GM21737 (cell line): ENCODE measurements at regions not wholly inside any gene's neighbourhood (a gene's known extent, or its start where the extent isn't known, plus 50 kb on each side); places are given as distances from the start of the nearest gene placed in this dataset.
"Not testable (repeated sequence)": the region's sequence is repeated elsewhere in the genome, so short reads cannot be mapped to it uniquely, and the experiment has no call there.

Experiments
- ATAC-seq: cut with Tn5 transposase; IDR thresholded peaks from one replicate; pipeline ENCODE4 v1.9.1; 2021; ENCODE audit warnings: mild to moderate bottlenecking, moderate library complexity; ENCODE audit not compliant: unreplicated experiment

- ATAC-seq, result no peak
These were observed 113.7 kb downstream of the IGLL1 start for GRCh38 chr22:23466351-23466750.

GRCh38 chr22:23464796-23465195, 115.3 kb downstream of the IGLL1 start:
- not testable (repeated sequence) for ATAC-seq

- ATAC-seq, result not testable (repeated sequence)
These were observed 119.5 kb downstream of the IGLL1 start for GRCh38 chr22:23460517-23461031.

- not testable (repeated sequence) for ATAC-seq
These were observed 120.2 kb downstream of the IGLL1 start for GRCh38 chr22:23459645-23460516.

GRCh38 chr22:23458663-23459541, 121.2 kb downstream of the IGLL1 start:
- no peak for ATAC-seq

- no peak for ATAC-seq
These were observed 122.6 kb downstream of the IGLL1 start for GRCh38 chr22:23457380-23457985.

- not testable (repeated sequence) for ATAC-seq
These were observed 123.3 kb downstream of the IGLL1 start for GRCh38 chr22:23456666-23457379.

GRCh38 chr22:23454345-23454744, 125.7 kb downstream of the IGLL1 start:
- ATAC-seq, result not testable (repeated sequence)

- no peak for ATAC-seq
These were observed 126.8 kb downstream of the IGLL1 start for GRCh38 chr22:23453277-23453676.

GRCh38 chr22:23452231-23453010, 127.7 kb downstream of the IGLL1 start:
- ATAC-seq, result no peak

GRCh38 chr22:23451452-23452230, 128.4 kb downstream of the IGLL1 start:
- not testable (repeated sequence) for ATAC-seq

GRCh38 chr22:23450821-23451220, 129.3 kb downstream of the IGLL1 start:
- not testable (repeated sequence) for ATAC-seq

- ATAC-seq, result no peak
These were observed 129.7 kb downstream of the IGLL1 start for GRCh38 chr22:23450434-23450795.

GRCh38 chr22:23449748-23450433, 130.2 kb downstream of the IGLL1 start:
- not testable (repeated sequence) for ATAC-seq

- ATAC-seq, result not testable (repeated sequence)
These were observed 131.4 kb downstream of the IGLL1 start for GRCh38 chr22:23448499-23449288.

- ATAC-seq, result no peak
These were observed 133.2 kb downstream of the IGLL1 start for GRCh38 chr22:23446796-23447350.

- not testable (repeated sequence) for ATAC-seq
These were observed 133.9 kb downstream of the IGLL1 start for GRCh38 chr22:23446194-23446593.
